PC-9 (cell line): ENCODE measurements at regions not wholly inside any gene's neighbourhood (a gene's known extent, or its start where the extent isn't known, plus 50 kb on each side); places are given as distances from the start of the nearest gene placed in this dataset.

ENCODE experiments used
- CTCF ChIP-seq: fragments of 200-600 bp; sonication (generic); conservative IDR thresholded peaks from 2 replicates; pipeline ENCODE4 v1.6.1; 2017; ENCODE audit warnings: mixed run types, antibody characterized with exemption, mild to moderate bottlenecking, moderate library complexity
- EZH2 ChIP-seq: fragments of 200-600 bp; sonication (generic); IDR thresholded peaks from 2 replicates; pipeline ENCODE4 v1.8.0; 2017; ENCODE audit warnings: antibody characterized with exemption, low read depth

- no peak for TF ChIP-seq CTCF
- TF ChIP-seq EZH2 = no peak
Observed at GRCh38 chr9:82797534-82797933, 265.4 kb downstream of the RASEF start.
